ENCODE measurements at regions not wholly inside any gene's neighbourhood (a gene's known extent, or its start where the extent isn't known, plus 50 kb on each side); places are given as distances from the start of the nearest gene placed in this dataset.
A peak's percentile ranks its signal among the peaks of the same experiment; 100 is the strongest.

DNA sequence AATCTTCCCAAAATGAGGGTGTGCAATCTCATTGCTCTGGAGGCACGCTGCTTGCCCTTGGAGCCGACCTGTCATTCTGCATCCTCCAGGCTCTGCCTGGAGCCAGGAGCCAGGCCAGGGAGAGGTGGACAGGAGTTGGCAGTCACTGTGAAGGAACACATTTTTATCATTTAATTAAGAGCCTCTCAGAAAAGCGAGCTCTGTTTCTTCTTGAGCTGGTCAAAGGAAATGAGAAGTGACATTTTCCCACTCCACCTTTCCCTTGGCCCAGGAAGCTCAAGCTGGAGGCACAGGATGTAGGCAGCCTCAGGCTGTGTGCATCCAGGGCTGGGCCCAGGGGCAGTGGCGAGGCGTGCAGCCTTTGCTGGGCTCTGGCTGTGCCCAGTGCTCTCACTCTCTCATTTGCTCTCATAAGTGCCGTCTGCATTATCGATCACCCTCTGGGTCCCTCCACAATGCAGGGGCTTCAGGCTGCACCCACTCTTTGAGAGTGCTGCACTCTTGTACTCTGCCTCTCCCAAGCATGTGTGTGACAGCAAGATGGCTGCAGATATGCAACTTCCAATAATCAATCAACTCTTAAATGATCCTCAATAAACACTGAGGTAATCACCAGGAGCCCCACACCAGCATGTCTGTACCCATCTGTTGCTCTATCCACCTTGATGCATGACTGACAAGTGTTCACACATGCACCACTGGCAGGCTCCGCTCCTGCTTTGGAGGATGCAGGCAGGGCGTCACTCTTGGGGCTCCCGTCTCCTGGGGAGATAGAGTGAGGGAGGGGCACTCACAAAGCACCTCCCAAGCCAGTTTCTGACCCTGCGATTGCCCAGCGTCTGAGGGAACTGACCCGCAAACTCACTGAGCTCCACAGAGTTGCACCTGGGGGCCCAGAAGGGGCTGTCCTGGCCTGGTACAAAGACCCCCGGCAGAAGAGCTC, 171.4 kb downstream of the ZNF248 start:
- no peak for DNase-seq

DNA sequence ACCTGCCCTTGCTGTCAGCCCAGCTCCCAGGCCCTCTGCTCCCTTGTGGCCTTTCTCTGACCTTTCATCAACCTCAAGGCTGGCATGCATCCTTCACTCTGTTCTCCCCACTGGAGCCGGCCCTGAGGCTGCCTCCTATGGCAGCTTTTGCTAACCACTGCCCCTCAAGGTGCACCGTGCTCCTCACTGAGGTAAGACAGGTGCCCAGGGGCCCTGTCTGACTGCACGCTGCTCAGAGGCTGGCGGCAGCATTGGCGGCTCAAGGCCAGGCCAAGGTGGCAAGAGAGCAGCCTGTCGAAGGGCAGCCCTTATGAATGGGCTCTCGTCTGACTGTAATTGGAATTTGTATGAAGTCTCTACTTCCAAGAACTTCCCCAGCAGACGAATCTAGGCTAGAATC, 172.6 kb downstream of the ZNF248 start:
- DNase-seq, result no peak

- no peak for DNase-seq
Observed at GRCh38 chr10:37682617-37683016, 174.8 kb downstream of the ZNF248 start.

GRCh38 chr10:37681617-37681999, 175.8 kb downstream of the ZNF248 start:
- DNase-seq, result no peak

- DNase-seq, result no peak
Observed at GRCh38 chr10:37680716-37681616, 176.4 kb downstream of the ZNF248 start.

DNA sequence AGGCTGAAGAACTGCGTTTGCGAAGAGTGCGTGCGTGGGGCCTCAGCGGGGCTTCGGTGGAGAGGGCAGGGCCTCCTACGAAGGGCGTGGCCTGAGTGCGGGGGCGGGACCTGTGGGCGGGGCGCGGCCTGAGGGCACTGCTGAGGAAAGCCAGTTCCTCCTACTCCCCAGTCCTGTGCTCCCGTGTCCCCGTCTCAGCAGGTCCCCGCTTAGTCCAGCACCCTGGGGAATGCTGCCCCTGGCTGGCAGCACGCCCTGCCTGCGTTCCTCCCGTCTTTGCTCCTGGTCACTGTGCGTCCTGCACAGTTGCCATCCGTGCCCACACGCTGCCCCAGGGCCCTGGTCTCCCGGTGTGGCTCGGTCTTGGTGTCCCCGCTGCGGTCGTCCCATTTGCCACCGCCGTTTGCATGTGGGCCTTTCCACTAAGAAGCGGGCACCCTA, 177.1 kb downstream of the ZNF248 start:
- DNase-seq, result no peak

GRCh38 chr10:37679465-37679864, 177.9 kb downstream of the ZNF248 start:
- DNase-seq, result no peak

DNA sequence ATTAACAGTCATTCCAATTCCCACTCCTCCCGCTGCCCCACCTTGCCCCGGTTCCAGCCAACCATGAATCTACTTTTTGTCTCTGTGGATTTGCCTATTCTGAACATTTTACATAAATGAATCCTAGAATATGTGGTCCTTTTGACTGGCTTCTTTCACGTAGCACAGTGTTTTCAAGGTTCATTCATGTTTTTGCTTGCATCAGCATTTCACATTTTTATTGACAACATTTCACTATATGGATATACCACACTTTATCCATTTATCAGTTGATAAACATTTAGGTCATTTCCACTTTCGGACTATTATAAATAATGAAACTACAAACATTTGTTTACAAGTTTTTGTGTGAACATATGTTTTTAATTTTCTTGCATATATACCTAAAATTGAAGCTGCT, 182.0 kb downstream of the ZNF248 start:
- DNase-seq, result no peak

DNA sequence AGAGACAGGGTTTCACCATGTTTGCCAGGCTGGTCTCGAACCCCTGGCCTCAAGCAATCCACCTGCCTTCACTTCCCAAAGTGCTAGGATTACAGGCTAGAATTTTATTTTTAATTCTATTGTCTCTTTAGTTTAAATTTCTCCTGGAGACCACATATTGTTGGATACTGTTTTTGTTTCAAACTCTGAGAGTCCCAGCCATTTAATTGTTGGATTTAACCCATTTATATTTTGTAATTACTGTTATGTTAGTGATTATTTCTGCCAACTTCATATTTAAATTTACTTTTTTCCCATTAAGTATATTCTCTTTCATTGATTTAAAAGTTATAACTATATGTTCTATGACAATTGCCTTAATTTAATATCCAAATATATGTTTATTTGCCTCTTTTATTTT, 185.6 kb downstream of the ZNF248 start:
- no peak for DNase-seq

DNA sequence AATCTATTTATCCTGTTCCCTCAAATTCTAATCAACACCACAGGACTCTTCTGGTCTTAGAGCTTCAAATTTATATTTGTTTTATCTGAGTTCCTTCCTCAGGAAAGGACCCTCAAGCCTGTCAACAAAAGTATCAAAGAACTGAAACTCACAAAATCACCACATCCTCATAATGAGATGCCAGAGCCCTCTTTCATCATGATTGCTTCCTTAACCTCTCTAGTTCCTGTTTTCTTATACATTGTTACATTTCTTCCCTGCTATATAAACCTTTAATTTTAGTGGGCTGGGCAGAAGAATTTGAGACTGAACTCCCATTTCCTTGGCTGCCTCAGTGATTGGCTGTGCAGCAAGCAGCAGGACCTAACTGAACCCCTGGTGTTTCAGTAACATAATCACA, 189.7 kb downstream of the ZNF248 start:
- no peak for DNase-seq

DNA sequence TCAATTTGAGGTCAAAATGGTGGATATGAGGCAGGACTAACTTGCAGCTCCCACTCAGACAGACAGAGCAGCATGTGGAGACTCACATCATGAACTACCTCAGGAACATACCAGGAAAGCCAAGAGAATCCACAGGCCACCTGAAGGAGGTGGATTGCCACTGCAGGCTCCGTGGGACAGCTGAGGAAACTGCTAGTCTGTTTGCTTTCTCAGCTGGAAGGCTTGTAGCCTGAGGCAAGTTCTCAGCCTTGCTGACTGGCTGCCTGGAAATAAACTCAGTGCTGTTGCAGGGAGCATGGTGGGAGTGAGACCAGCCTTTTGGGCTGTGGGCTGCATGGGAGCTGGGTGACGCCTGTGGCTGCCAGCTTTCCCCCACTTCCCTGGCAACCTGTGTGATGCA, 202.9 kb downstream of the ZNF248 start:
- DNase-seq, result no peak

DNA sequence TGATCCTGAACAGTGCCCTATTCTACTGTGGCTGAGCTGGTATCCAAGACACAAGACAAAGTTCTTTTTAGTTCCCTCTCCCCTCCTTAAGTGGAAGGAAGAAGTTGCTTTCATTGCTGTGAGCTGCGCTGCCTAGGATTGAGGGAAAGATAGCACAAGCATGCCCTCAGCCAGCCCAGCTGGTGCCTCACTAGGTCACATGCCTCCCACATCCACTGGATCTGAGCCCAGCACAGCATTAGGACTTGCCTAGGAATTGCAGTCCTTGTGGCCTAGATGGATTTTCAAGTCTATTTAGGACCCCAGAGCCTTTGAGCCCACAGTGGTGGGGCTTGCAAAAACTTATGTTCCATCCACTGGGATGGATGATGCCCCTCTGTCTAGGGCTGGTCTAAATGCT, 214.2 kb downstream of the ZNF248 start:
- DNase-seq, result no peak

- no peak for DNase-seq
Observed at GRCh38 chr10:37640301-37640700, 217.1 kb downstream of the ZNF248 start.

GRCh38 chr10:37639200-37639599, 218.2 kb downstream of the ZNF248 start:
- no peak for DNase-seq

- DNase-seq, result no peak
Observed at GRCh38 chr10:37638569-37638968, 218.8 kb downstream of the ZNF248 start.

- DNase-seq, result no peak
Observed at GRCh38 chr10:37634351-37634880, 223.0 kb downstream of the ZNF248 start.

GRCh38 chr10:37632641-37633040, 224.8 kb downstream of the ZNF248 start:
- peak in 2 of 3 donors; percentile 0 to 33 for DNase-seq

DNA sequence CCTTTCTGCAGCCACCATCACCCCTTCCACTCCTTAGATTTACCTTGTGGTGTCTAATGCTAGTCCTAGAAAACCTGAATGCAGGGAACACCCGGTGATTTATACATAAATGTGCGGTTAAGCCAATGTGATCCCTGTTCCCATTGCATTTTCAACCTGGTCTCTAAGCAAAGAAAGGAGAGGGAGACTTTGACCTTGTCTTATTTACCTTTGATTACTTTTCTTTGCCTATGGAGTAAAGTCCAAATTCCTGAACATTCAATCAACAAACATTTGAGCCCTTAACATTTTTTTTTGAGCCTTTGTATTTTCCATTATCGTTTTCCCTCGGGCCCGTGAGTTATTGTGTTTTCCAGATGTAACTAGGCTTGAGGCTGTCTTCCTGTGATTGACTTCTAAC, 233.9 kb downstream of the ZNF248 start:
- DNase-seq, result no peak

DNA sequence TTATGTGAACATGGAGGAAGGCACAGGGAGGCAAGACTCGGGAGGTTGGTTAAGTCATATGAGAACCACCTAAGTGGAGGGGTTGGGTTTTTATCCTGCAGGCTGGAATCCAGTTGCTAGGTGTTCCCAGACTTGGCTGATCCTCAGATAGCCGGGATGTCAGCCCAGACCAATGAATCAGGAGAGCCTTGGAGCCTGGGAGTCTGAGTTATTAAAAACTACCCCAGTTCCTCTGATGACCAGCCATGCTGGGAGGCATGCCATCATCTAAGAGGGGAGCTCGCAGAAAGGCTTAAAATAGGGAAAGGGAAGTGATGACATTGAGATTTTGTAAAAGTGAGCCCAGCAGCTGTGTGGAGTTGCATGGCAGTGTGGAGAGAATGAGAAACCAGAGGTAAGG, 238.1 kb downstream of the ZNF248 start:
- DNase-seq, result no peak

DNA sequence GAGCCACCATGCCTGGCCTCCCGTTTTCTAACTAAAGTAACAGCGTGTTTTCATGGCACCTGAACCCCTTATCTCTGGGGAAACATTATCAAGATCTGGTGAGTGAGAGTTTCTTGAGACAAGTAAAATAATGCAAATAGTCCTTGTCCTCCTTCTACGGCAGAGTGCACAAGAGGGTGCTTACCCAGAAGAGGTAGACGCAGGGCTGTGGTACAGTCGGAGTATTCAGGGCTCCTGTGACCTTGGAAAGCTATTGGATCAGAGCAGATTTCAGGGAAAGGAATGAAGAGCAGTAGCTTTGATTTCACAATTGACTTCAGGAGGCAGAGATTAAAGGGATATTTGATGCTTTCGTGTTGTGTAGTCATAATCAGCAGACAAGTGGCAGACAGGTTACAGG, 269.1 kb downstream of the ZNF248 start:
- no peak for DNase-seq

DNA sequence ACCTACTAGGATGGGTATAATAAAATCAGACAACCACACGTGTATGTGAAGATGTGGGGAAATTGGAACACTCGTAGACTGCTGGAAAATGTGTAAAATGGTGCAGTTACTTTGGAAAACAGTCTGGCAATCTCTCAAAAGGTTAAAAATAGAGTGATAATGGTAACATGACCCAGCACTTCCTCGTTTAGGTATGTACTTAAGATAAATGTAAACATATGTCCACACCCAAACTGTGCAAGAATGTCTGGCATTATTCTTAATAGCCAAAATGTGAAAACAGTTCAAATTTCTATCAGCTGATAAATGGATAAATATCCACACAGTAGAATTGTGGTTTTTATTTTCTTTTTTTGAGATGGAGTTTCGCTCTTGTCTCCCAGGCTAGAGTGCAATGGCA, 272.8 kb downstream of the ZNF248 start:
- no peak for DNase-seq

GRCh38 chr10:37582237-37582636, 275.2 kb downstream of the ZNF248 start:
- no peak for DNase-seq

DNA sequence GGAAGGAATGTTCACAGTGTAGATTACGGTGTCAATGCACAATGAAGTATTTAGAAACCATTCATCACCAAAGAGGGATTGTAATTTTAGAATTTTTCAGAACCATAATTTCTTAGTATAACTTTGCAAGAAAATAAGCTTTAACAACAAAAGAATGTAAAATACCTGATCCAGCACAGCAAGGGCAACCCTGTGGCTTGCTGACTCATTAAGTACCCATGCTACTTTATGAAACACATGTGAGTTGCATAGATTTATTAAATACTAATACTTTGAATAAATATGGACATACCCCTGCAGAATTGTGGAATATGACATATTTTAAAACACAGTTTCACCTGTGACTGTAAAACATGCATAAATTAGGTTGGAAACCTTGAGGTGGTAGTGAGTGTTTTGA, 281.3 kb downstream of the ZNF248 start:
- no peak for DNase-seq

All from muscle of back (tissue), 3 donors.